Head of caudate nucleus (tissue), 42 donors: ENCODE measurements at regions not wholly inside any gene's neighbourhood (a gene's known extent, or its start where the extent isn't known, plus 50 kb on each side); places are given as distances from the start of the nearest gene placed in this dataset.
"Not testable (repeated sequence)": the region's sequence is repeated elsewhere in the genome, so short reads cannot be mapped to it uniquely, and the experiment has no call there.

ENCODE experiments used
- DNase-seq, 42 donors: peaks; one replicate each; pipeline versions ENCODE4 v3.0.0 to v3.0.0-alpha.2; 2020 to 2021; ENCODE audit warnings: mixed read lengths in 7 of 42
- intact Hi-C: fragments of 100-400 bp; cut with DNase I; formaldehyde crosslinking; loops from one replicate; pipeline ENCODE4 v1.15.0; 2022

- intact Hi-C loops, result not testable (repeated sequence)
- DNase-seq, result peak in 1 of 42 donors; percentile 14
Measured at GRCh38 chr13:22956456-22957115, 224.2 kb upstream of the SGCG start.

GRCh38 chr13:22959859-22960258 lies 220.9 kb upstream of the SGCG start:
- intact Hi-C loops, result not testable (repeated sequence)
- DNase-seq, result peak in 1 of 42 donors; percentile 11

DNA sequence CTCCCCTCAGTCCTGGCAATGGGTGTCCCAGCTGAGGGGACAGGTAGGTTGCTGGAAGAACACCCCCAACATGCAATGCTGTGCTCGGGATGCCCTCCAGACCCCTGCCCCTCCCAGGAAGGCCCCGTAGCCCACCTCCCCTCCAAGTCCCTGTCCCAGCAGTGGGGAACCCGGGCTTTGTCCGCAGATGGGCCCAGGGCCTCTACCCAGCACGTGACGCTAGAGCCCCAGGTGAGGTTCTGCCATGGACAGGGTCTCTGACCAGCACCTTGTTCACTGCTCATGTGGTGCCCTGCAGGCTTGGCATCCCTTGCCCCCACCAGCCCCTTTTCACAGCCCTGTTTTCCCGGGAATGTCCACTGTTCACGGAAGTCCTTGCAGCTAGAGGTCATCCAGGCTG lies 220.0 kb upstream of the SGCG start:
- DNase-seq, result peak in 1 of 42 donors; percentile 10
- intact Hi-C loops, result no loop called here

- intact Hi-C loops, result not testable (repeated sequence)
- peak in 3 of 42 donors; percentile 12 to 20 (median 12) for DNase-seq
Measured at GRCh38 chr13:22961342-22961741, 219.4 kb upstream of the SGCG start.

GRCh38 chr13:22961835-22962537 lies 218.8 kb upstream of the SGCG start:
- DNase-seq, result peak in 1 of 42 donors; percentile 7
- intact Hi-C loops, result no loop called here

DNA sequence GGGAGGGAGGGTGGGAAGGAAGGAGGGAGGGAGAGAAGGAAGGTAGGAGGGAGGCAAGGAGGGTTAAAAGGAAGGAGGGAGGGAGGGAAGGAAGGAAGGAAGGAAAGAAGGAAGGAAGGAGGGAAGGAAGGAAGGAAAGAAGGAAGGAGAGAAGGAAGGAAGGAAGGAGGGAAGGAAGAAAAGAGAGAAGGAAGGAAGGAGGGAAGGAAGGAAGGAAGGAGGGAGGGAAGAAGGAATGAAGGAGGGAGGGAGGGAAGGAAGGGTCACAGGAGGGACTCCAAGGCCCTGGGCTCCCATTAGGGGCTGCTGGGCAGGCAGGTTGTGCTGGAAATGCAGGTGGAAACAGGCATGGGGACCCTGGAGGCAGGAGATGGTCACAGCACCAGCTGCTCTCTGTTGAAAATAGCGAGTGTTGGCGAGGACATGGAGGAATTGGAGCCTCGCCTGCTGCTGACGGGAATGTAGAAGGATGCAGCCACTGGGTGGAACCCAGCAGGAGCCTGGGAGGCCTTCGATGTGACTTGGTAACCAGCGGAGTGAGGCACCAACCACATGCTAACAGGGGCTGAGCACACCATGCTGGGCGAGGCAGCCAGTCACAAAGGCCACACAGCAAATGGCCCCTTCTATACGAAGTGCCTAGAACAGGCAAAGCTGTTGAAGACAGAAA lies 217.3 kb upstream of the SGCG start:
- intact Hi-C loops, DNase-seq: not testable (repeated sequence)

DNA sequence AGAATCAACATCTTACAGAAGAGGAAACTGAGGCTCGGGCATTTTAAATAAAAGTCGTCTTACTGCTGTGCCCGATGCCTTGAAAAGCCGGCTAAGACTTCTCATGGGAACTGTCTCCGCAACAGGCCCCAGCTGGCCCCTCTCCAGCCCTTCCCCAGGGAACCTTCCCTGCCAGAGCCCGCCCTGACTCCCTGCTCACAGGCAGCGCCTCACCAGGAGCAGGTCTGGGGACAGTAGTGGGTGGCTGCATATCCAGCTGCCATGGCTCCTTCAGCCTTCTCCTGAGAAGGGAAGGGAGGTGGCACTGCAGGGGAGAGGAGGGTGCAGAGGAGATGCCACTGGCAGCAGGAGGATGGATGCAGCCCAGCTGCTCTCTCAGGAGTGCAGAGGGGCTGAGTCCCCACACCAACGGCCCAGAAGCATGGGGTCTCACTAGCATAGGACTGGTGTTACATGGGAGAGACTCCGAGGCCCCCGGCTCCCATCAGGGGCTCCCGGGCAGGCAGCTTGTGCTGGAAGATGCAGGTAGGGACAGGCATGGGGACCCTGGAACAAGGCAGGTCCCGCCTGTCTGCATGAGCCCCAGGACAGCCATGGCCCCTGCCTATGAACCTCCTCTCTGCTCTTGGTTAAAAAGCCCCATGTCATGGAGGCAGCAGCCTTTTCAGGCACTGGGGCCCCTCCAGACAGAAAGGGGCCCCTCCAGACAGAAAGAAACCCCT lies 216.4 kb upstream of the SGCG start:
- intact Hi-C loops, result no loop called here
- no peak for DNase-seq

- intact Hi-C loops, result not testable (repeated sequence)
- DNase-seq, result peak in 10 of 42 donors; percentile 6 to 52 (median 24)
Measured at GRCh38 chr13:22965011-22965857, 215.5 kb upstream of the SGCG start.

DNA sequence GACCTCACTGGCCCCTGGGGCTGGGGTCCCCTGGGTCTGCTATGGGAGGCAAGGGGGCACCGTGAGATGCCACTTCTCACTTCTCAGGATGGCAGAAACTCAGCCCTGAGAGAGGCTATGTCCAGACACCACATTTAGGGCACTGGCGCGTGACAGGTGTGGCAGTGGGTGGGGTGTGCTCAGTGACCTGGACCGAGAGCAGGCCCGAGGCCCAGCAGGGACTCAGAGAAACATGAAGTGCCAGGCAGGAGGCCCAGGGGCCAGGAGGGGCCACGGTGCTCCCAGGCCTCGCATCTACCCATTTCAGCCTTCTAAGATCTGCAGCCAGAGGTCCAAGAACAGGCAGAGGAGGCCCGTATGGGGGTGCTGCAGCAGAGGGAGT lies 214.9 kb upstream of the SGCG start:
- intact Hi-C loops, DNase-seq: not testable (repeated sequence)

DNA sequence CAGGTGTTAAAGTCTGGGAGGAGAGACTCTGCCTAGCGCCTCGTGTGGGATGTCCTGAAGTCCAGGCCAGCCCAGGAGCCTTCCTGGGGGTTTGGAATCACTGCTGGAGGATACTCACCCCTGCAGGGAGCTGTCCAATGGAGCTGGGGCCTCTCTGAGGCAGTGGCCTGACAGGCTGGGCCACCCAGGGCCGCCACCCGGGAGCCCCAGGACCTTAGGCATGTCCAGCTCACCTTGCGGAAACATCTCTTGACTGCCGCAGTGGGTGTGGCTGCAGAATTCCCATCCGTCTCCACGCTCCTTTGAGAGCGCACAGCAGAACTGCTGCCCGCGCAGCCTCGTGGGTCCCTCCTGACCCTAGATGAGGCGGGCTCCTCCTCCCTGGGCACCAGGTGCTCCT lies 214.0 kb upstream of the SGCG start:
- intact Hi-C loops, DNase-seq: not testable (repeated sequence)

- DNase-seq, result no peak
- intact Hi-C loops, result no loop called here
Measured at GRCh38 chr13:22967669-22968068, 213.1 kb upstream of the SGCG start.

GRCh38 chr13:22979952-22980351 lies 200.8 kb upstream of the SGCG start:
- intact Hi-C loops, result no loop called here
- no peak for DNase-seq

DNA sequence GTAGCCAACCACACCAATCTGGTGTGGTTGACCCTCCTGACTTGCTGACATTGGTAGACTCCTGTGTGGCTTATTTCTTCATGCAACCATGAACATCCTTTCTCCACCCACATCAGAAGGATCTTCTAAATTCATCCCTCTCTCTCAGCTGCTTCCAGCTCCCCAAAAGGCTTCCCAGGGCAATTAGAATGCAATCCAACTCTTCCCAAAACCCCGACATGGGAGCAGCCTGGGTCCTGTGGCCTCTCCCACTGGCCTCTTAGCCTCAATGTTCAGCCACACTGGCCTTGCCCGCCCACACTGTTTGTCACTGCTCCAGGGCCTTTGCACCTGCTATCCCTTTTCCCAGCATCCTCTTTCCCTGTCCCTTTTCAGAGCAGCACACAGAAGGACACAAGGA lies 199.8 kb upstream of the SGCG start:
- DNase-seq, result no peak
- intact Hi-C loops, result no loop called here

DNA sequence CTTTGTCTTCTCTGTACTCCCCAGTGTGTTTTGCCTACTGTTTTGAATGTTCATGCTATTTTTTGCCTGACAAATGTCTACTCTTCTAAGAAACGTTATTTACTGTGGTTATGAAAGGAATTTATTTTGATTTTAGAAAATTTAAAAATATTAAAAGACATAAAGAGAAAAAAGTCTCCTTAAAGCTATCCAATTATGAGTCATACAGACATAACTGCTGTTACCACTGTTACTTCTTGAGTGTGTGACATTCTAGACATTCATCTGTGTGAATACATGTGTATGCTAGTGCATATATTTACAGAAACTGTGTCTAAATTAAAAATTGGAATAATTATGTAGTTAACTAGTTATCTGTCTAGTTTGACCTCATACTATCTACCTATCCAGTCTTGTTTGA lies 187.6 kb upstream of the SGCG start:
- intact Hi-C loops, result no loop called here

GRCh38 chr13:23003446-23003845 lies 177.3 kb upstream of the SGCG start:
- DNase-seq, result no peak
- intact Hi-C loops, result no loop called here

More for the DNA sequence above, 187.6 kb upstream of the SGCG start:
- DNase-seq, result no peak

GRCh38 chr13:23007426-23007825 lies 173.4 kb upstream of the SGCG start:
- intact Hi-C loops, result no loop called here
- no peak for DNase-seq

DNA sequence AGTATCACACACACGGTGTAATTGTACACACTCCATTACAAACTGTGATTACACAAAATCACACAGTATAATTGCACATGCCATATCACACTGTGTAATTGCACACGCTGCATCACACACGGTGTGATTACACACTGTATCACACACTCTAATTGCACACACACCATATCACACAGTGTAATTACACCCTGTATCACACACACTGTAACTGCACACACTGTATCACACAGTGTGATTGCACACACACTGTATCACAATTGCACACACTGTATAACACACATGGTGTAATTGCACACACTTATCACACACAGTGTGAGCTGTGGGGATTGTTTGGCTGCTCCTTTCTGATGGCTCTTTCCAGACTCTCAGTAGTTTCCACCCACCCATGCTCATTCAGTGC lies 162.6 kb upstream of the SGCG start:
- intact Hi-C loops, result no loop called here
- DNase-seq, result no peak

DNA sequence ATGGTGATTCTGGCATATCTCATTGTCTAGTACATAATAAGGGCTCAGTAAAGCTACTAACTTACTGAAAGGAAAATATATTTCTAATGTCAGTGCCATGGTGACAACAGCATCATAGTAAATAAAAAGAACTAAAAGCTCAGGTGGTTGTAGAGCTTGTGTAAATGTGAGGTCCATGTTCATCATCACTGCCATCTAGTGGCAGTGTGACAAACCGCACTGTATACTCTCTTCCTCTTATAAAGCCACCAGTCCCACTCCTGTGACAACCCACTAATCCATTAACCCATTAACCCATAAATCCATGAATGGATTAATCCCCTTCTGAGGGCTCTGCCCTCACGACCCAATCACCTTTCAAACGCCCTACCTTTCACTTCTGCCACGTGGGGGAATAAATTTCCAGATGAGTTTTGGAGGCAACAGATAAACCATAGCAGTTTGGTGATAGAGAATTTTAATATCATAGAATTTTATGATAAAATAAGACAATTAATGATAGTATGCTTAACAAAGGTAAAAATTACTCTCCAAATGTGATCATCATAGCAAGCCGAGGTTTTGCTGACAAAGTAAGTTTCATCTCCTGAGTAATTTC lies 160.4 kb upstream of the SGCG start:
- intact Hi-C loops, result loop anchor here (10.0 kb wide), 1 partner anchor 216 kb away; no protein-coding TSS in a partner anchor
- peak in 39 of 42 donors; percentile 7 to 74 (median 46) for DNase-seq
